OCI-LY7 (cell line): ENCODE measurements at regions not wholly inside any gene's neighbourhood (a gene's known extent, or its start where the extent isn't known, plus 50 kb on each side); places are given as distances from the start of the nearest gene placed in this dataset.

ENCODE experiments used
- BruUV-seq: library from RNA; stranded (reverse); fragments of 400-500 nt; replicated peaks from 2 replicates; lab custom pipeline; 2021; lab: Mats Ljungman, UMichigan
- CTCF ChIA-PET: fragments of 300-600 bp; sonication (Branson Sonifier 250); formaldehyde crosslinking; loops from one replicate; lab custom pipeline; 2022; ENCODE audit warnings: antibody characterized with exemption; ENCODE audit not compliant: unreplicated experiment; lab: Charles Lee
- POLR2A ChIA-PET: fragments of 300-600 bp; sonication (Branson Sonifier 250); formaldehyde crosslinking; loops from one replicate; lab custom pipeline; 2022; ENCODE audit warnings: antibody characterized with exemption; lab: Charles Lee
- DNase-seq: peaks from one replicate; pipeline ENCODE4 v3.0.0-alpha.2; 2015; ENCODE audit warnings: low spot score
- H2AFZ ChIP-seq: fragments of 200-600 bp; sonication (generic), shearing (Covaris generic); 2 replicates; pipeline ENCODE4 v1.6.1; 2014; ENCODE audit warnings: mild to moderate bottlenecking, antibody characterized with exemption, low read length, moderate library complexity
- H3K27ac ChIP-seq: fragments of 200-600 bp; sonication (generic); 2 replicates; pipeline ENCODE4 v1.5.1; 2014; ENCODE audit warnings: mixed run types, low read depth, mild to moderate bottlenecking, moderate library complexity, low read length, inconsistent platforms; ENCODE audit not compliant: poor library complexity, severe bottlenecking
- H3K36me3 ChIP-seq: fragments of 200-600 bp; sonication (generic); 2 replicates; pipeline ENCODE4 v1.6.1; 2014; ENCODE audit warnings: mild to moderate bottlenecking, antibody characterized with exemption, low read length, moderate library complexity, mixed read lengths; ENCODE audit not compliant: insufficient read depth
- H3K4me1 ChIP-seq: fragments of 200-600 bp; sonication (generic); 2 replicates; pipeline ENCODE4 v1.5.1; 2014; ENCODE audit warnings: mild to moderate bottlenecking, low read length; ENCODE audit not compliant: insufficient read depth, poor library complexity, severe bottlenecking
- H3K4me2 ChIP-seq: fragments of 200-600 bp; sonication (generic); 2 replicates; pipeline ENCODE4 v1.6.1; 2014; ENCODE audit warnings: mild to moderate bottlenecking, low read length
- H3K4me3 ChIP-seq: fragments of 200-600 bp; sonication (generic); 2 replicates; pipeline ENCODE4 v1.5.1; 2014; ENCODE audit warnings: mild to moderate bottlenecking, low read depth, low read length; ENCODE audit not compliant: poor library complexity, severe bottlenecking
- H3K79me2 ChIP-seq: fragments of 200-600 bp; sonication (generic); 2 replicates; pipeline ENCODE4 v1.6.1; 2016; ENCODE audit warnings: low read depth, mild to moderate bottlenecking, low read length, moderate library complexity, mixed read lengths; ENCODE audit not compliant: insufficient read depth
- H3K9me2 ChIP-seq: fragments of 200-600 bp; sonication (generic); 2 replicates; pipeline ENCODE4 v1.6.1; 2016; ENCODE audit warnings: mild to moderate bottlenecking, low read length, mixed read lengths; ENCODE audit not compliant: insufficient read depth
- H3K9me3 ChIP-seq: fragments of 200-600 bp; sonication (generic); 2 replicates; pipeline ENCODE4 v1.6.1; 2014; ENCODE audit warnings: mild to moderate bottlenecking, mixed run types, low read length, mixed read lengths
- H4K20me1 ChIP-seq: fragments of 200-600 bp; sonication (generic); 2 replicates; pipeline ENCODE4 v1.6.1; 2014; ENCODE audit warnings: mild to moderate bottlenecking, antibody characterized with exemption, low read length, moderate library complexity, mixed read lengths; ENCODE audit not compliant: insufficient read depth
- CTCF ChIP-seq: fragments of 200-600 bp; sonication (generic); conservative IDR thresholded peaks from 2 replicates; pipeline ENCODE4 v1.5.1; 2014; ENCODE audit warnings: mild to moderate bottlenecking, antibody characterized with exemption, low read length, moderate library complexity, mixed read lengths
- EZH2phosphoT487 ChIP-seq: fragments of 200-600 bp; sonication (generic); IDR thresholded peaks from 2 replicates; pipeline ENCODE4 v1.6.1; 2018; ENCODE audit warnings: low read depth, borderline replicate concordance, mild to moderate bottlenecking, mixed run types, antibody characterized with exemption, low read length, moderate library complexity, mixed read lengths
- intact Hi-C: fragments of 100-400 bp; cut with micrococcal nuclease; formaldehyde crosslinking; loops from one replicate; pipeline ENCODE4 v1.10.0; 2022; ENCODE audit not compliant: unreplicated experiment

- intact Hi-C loops, result no loop called here
- no peak for DNase-seq
- H2AFZ ChIP-seq, result no peak overlapping the region
- TF ChIP-seq EZH2phosphoT487 (no peak), CTCF (no peak)
- H3K9me3 ChIP-seq, result no peaks in the 10 kb centered on the region
- H4K20me1 ChIP-seq, result no peaks in the 10 kb centered on the region
- ChIA-PET POLR2A (no interaction called here), CTCF (no interaction called here)
- H3K36me3 ChIP-seq, result no peaks in the 10 kb centered on the region
- H3K4me2 ChIP-seq, result no peak overlapping the region
- H3K79me2 ChIP-seq, result no peaks in the 10 kb centered on the region
- no peaks in the 10 kb centered on the region for H3K4me1 ChIP-seq
- no peaks in the 10 kb centered on the region for H3K9me2 ChIP-seq
- no peak overlapping the region for H3K27ac ChIP-seq
- BruUV-seq, result no TSS peak
- no peak overlapping the region for H3K4me3 ChIP-seq
Measured at GRCh38 chr3:154970797-154971196, 109.3 kb upstream of the MME start.

DNA sequence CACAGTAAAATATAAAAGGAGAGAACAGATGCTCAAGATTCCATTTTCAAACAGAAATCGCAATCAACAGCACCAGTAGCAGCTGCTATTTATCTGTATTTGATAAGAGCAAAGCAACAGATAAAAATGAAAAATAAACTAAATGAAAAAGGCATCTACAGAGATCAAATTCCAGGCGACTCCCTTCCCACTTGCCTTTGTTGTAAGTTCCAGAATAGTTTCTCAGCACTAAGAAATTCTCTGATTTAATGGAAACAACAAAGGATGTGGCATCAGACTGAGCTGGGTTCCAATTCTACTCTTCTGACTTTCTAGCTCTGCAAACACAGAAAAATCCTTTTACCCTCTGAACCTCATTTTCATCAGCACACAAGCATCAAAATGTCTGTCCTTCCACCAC lies 110.8 kb upstream of the MME start:
- no peak for DNase-seq
- ChIA-PET CTCF (no interaction called here), POLR2A (no interaction called here)
- TF ChIP-seq CTCF (no peak), EZH2phosphoT487 (no peak)
- H3K4me2 ChIP-seq, result no peak overlapping the region
- no peaks in the 10 kb centered on the region for H3K9me2 ChIP-seq
- intact Hi-C loops, result no loop called here
- no peak overlapping the region for H3K4me3 ChIP-seq
- H3K4me1 ChIP-seq, result no peaks in the 10 kb centered on the region
- H4K20me1 ChIP-seq, result no peaks in the 10 kb centered on the region
- no TSS peak for BruUV-seq
- H2AFZ ChIP-seq, result no peak overlapping the region
- H3K27ac ChIP-seq, result no peak overlapping the region
- no peaks in the 10 kb centered on the region for H3K36me3 ChIP-seq
- H3K79me2 ChIP-seq, result no peaks in the 10 kb centered on the region
- H3K9me3 ChIP-seq, result no peaks in the 10 kb centered on the region

DNA sequence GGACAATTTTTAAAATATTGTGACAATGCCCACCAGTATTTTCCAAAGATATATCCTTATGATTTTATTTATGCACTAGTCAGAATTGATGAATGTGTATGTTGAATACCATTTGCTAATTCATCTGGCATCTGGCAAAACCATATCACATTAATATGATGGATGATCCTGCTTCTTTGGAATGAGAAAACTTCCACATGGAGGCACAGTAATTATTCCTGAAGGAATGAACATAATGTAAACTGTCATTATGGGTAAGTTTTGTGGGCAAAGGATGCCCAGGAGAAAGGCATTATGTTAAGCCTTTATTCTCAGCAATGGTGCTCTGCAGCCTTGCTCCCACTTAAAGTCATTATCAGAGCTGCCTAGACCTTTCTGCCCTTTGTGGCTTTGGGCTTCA lies 113.0 kb upstream of the MME start:
- no peak for TF ChIP-seq CTCF
- TF ChIP-seq EZH2phosphoT487, result no peak
- H3K4me2 ChIP-seq, result no peak overlapping the region
- H3K9me3 ChIP-seq, result no peaks in the 10 kb centered on the region
- H3K4me3 ChIP-seq, result no peak overlapping the region
- H3K36me3 ChIP-seq, result no peaks in the 10 kb centered on the region
- DNase-seq, result no peak
- ChIA-PET CTCF (no interaction called here), POLR2A (no interaction called here)
- H4K20me1 ChIP-seq, result no peaks in the 10 kb centered on the region
- intact Hi-C loops, result no loop called here
- no peaks in the 10 kb centered on the region for H3K79me2 ChIP-seq
- H3K9me2 ChIP-seq, result no peaks in the 10 kb centered on the region
- H3K27ac ChIP-seq, result no peak overlapping the region
- BruUV-seq, result no TSS peak
- H2AFZ ChIP-seq, result no peak overlapping the region
- H3K4me1 ChIP-seq, result no peaks in the 10 kb centered on the region
